Medulla oblongata (tissue), 1 donor: ENCODE measurements at regions not wholly inside any gene's neighbourhood (a gene's known extent, or its start where the extent isn't known, plus 50 kb on each side); places are given as distances from the start of the nearest gene placed in this dataset.

Source experiments
- DNase-seq: peaks from one replicate; pipeline ENCODE4 v3.0.0-alpha.2; 2015; ENCODE audit errors: extremely low spot score

DNA sequence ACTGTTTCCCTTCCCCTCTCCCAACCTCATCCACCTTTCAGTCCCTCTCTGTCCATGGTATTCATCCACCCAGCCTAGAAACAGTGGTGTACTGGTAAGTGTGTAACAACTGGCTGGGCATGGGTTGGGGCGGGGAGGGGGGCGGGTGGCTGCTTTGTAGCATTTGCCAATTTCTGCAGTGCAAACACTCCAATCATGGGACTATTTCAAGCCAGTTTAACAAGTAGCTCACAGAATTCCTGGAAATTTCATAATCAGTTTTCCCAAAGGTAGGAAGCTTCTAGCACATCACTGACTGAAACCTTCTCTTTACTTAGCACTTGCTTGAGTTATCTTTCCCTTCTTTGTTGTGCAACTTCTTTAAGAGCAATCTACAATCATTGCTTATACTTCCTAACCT, 100.8 kb upstream of the WASF3 start:
- DNase-seq = no peak

- no peak for DNase-seq
Observed at GRCh38 chr13:26457212-26457611, 100.3 kb upstream of the WASF3 start.

DNA sequence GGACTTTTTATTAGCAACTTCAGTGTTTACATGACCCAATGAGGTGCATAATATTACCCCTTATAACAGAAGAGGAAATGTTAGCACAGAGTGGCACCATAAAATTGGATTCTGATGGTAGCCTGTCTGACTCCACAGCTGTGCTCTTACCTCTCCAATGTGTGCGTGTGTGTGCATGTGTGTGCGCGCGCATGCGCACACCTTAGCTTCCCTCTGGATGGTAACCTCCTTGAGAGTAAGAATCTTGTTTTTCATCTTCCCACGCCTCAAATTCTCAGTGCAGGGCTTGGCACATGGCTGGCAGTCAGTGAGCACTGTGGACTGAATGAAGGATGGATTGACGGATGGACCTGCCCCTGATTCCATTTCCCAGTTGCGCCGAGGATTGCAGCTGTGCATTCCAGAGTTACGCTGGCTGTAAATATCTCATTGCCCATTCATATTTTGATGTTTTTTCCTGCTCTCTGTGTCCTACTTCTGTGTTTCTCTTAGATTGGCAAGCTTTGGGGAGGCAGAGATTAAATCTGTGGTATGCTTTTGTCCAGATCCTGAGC, 99.2 kb upstream of the WASF3 start:
- DNase-seq = no peak

DNA sequence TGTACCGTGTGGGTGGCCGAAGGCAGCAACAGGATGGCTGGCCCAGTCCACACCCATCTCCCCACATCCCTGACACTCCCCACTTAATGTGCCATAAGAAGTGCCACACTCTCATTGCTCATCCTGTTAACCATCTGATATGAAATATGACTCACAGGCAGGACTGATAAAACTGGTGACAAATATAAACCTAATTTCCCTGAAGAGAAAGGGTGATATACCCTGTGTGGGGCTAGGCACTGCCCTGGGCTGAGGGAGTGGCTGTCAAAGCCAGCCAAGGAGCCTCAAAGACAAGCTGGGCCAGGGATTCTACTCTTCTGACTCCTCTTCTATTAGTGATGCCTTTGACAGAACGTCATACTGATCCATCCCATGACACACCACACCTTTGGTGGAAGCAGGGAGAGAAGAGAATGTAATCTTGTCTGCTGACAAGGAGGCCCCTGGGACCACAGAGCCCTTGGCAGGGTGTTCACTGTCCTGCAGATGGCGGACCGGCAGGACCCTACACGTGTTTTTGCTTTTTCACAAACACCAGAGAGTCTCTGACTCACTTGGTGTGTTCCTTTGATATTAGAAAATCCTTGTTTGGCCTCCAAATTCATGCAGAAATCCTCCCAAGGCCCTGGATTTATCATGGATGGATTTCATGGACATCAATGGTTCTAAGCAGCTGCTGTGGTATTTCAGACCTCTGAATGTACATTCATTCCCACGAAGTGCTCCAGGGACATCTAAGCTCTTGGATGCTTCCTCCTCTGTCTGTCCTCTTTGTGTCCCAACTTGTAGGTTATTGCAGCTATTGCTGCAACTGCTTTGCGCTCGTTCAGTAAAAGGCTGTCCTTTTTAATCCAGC, 98.0 kb upstream of the WASF3 start:
- no peak for DNase-seq

DNA sequence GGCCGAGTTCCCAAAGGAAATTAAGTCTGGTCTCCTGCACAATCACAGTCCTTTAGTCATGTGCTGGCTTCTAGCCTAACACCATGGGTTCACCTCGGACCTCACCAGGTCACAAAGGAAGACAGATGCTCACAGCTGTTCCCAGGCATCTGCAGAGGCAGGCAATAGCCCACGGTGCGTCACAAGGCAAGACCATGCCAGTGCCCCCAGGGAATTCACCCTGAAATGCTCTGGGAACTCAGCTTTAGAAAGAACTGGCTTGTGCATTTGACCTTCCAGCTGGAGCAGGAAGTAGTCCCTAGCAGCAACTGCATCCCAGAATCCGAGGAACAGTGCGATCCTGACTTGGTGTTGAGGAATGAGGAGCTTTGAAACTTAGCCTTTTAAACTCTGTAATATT, 96.8 kb upstream of the WASF3 start:
- no peak for DNase-seq

DNA sequence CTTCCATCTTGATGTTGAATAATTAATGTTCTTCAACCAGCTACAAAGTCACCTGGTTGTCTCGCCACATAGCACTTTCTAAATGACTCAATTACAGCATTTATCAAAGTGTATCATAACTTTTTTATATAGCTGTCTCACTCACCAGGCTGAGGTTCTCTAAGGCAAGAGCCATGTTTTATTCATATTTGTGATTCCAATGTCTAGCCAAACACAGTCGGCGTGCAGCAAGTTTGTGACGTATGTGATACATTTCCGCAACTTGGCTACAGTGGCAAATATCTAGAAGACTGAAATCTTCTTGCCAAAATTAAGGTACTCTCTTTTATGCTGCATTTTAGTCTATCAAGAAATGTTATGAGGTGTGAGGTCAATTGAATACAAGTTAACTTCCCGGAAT, 94.2 kb upstream of the WASF3 start:
- no peak for DNase-seq

DNA sequence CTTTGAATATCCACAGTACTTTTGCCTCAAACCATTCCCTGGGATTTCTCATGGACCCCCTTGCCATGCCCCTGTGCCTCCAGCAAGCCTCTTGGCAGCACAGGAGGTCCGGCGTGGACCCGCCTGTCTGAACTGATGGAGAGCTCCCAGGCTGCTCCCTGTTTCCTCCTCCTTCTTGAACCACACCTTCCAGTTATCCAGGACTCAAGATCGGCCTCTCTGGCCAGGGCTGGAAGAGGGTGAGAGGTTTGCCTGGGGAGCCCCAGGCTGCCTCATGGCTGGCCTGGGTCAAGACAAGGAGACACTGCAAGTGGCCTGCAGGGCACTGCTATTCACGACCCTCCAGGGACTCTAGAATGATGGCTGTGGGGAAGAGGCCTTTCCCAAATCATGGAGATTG, 93.6 kb upstream of the WASF3 start:
- DNase-seq = no peak

DNA sequence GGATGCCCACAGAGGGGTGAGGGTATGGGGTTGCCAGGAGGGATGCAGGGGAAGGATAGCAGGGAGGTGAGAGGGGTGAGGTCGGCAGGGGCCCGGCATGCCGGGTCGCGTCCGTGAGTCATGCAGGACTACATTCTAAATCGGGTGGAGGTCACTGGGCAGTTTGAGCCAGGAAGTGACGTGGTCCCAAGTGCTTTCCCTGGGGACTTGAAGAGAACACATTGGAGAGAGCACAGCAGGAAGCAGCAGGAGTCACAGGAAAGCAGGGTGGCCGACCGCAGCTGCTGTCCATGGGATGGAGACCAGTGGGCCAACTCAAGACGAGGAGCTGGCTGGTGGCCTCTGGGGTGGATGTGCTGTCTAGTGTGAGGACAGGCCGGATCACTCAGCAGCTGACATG, 92.0 kb upstream of the WASF3 start:
- DNase-seq = no peak

DNA sequence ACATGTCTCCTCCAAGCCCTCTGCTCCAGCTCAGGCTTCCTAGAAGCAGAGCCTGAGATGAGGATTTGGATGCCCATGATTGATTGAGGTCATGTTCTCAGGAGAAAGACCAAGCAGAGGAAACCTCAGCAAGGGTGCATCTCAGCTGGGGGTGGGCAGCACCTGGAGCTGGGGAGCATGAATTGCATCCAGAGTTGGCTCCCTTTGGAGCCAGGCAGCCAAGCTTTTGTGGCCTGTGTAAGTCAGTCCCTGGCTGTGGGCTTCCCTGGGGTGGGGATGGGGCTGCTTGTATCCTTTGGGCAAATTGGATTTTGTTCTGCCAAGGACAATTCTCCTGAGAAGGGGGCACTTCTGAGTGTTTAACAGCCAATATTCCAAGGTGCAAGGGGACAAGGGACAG, 91.5 kb upstream of the WASF3 start:
- no peak for DNase-seq

- DNase-seq = no peak
Observed at GRCh38 chr13:26468265-26468801, 89.2 kb upstream of the WASF3 start.

DNA sequence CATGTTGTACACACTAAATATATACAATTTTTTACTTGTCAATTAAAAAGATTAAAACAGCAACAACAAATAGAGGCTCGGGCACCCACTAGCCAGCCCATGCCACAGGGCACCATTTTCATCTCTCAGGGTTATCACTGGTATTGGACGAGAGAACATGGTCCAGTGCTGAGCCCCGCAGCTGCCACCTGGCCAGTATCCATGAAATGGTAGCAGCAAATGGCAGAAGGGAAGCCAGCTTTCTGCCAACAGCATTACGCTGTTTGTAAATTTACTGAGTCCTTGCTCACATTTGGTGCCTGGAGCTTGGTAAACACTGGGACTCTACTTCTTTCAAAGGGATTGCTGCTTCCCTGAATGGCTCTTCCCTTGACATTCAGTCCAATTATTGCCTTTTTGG, 87.9 kb upstream of the WASF3 start:
- no peak for DNase-seq

DNA sequence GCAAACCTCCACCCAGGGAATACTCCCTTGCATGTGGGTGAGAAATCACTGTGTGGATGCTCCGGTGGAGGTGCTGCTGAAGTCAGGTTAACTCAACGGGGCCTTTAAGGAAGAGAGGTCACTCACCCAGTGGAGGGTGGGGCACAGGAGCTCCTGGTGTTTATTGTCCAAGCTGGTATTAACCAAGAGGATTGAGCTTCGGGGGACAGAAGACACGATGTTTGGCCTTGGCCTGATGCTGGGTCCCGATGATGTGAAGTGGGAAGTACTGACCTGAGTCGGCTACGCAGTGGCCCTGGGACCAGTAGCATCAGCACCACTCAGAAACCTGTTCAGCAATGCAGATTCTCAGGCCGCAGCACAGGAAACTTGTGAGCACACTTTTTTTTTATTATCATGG, 85.7 kb upstream of the WASF3 start:
- no peak for DNase-seq

GRCh38 chr13:26473571-26474230, 83.8 kb upstream of the WASF3 start:
- no peak for DNase-seq

DNA sequence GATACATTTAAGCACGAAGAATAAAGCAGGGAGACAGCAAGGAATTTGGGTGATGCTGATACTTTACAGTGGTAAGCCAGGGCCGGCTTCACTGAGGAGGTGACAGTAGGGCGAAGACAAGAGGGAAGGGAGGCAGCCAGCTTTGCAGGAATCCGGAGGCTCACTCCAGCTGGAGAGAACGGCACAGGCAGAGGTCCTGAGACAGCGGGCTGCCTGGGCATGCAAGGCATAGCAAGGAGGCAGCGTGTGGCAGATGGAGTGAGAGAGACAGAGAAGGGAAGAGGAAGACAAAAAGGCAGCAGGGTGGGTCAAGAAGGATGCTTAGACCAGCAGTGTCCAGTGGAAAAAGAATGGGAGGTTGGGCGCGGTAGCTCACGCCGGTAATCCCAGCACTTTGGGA, 83.2 kb upstream of the WASF3 start:
- DNase-seq = no peak

- no peak for DNase-seq
Observed at GRCh38 chr13:26475176-26476110, 82.0 kb upstream of the WASF3 start.

DNA sequence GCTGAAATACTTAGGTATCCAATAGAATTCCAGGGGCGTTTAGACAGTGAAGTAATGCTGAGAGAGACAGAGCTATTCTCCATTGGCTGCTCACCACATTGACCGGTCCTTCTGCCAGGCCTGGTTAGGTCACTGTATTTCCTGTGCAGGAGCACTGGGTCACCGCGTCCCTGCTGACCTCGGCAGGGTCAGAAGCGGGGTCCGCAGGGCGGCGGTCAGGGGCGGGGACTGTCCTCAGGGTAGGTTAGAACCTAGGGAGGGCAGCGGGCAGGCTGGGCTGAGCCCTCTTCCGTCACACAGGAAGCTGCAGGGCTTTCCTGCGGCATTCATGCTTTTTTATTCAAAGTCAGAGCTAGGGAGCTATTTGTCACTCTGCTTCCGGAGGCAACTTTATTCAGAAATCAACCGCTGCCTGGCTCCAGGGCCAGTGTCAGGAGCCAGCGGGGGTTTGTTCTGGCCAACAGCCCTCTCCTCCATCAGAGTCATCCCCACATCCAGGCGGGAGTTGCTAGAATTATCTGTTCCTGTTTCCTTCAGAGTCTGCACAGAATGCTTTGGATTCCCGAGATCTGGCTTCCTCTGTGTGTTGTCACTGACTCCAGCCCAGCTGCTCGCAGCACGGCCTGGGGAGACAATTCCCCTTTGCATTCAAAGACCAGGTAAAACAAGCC, 81.2 kb upstream of the WASF3 start:
- DNase-seq = no peak

DNA sequence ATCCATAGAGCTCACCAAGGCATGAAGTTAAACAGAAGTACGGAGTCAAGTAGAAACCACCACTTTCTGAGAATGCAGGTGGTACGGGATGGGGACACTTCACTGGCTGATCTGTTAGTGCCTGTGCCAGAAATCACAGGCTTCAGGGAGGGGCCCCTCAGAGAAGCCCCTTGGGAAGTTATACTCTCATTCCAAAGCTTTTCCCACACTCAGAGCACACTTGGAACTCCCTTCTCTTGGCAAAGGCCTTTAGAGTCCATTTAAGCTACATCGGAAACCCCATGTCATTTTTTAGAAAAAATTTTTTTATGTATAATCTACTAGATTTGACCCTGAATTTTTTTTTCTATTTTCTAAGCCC, 80.7 kb upstream of the WASF3 start:
- DNase-seq = no peak

DNA sequence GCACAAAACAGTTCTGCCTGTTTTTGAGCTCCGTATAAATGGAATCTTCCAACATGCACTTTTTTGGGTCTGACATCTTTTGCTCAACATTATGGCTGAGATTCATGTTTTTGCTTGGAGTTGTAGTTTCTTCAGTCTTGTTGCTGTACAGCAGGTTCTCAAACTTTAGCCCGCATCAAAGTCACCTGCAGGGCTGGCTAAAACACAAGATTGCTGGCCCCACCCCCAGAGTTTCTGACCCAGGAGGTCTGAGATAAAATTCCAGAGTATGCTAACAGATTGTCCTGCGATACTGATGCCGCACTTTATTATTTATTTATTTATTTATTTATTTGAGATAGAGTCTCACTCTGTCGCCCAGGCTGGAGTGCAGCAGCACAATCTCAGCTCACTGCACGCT, 79.8 kb upstream of the WASF3 start:
- no peak for DNase-seq

DNA sequence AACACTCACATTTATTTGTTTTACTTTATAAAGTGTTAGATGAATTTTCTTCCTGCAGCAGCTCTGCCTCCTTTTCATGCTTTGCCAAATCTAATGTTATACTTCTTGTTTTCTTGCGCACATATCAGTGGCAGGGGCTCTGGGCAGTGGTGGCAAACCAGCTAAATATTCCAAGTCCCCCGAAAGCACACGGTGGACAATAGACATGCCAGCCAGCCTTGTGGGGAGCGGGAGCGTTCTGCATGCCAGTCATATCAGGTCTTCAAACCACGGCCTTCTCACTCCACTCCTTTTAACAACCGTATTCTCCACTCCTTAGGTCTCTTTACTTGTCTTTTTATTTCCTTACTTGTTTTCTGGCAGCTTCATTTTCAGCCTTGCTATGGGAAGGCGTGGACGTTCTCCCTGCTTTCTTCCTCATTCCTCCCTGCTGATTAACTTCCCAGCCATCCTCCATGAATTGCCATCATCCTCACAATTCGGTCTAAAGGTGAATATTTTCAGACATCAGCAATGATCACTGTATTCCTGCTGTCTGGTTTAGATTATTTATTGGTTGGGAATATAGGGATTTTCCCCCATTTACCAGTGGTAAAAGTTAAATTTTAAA, 77.1 kb upstream of the WASF3 start:
- DNase-seq = no peak

DNA sequence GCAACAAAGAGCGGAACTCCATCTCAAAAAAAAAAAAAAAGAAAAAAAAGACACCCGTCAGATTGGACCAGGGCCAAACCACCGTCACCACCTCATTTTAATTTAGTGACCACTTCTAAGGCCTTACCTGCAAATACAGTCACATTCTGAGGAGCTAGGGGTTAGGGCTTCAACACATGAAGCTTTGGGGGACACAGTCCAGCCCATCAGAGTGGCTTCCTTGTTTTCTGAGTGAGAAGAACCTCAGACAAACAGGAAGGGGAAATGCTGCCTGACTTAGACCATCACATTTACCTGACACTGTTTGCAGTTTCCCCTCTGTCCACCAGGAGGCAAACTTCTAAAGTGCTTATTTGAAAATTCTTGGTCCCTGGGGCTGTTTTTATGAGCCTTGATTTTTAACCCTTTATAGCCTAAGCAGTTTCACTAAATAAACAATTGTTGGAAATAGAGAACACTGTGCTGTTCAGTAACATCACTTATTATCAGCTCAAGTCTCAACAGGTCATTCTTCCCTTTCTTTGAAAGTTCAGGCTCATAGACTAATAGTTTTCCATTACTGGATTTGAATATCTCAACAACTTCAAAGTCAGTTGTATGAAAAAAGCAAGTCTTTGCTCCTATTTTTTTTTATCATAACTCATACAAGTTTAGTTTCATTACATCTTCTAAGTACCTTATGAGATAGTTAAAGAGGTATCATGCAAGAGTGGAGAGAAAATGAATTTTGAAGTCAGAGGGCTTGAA, 74.9 kb upstream of the WASF3 start:
- DNase-seq = peak; percentile 79
